Lower lobe of right lung (tissue), 2 donors: ENCODE measurements at regions not wholly inside any gene's neighbourhood (a gene's known extent, or its start where the extent isn't known, plus 50 kb on each side); places are given as distances from the start of the nearest gene placed in this dataset.
"Not testable (repeated sequence)": the region's sequence is repeated elsewhere in the genome, so short reads cannot be mapped to it uniquely, and the experiment has no call there.

Experiments used
- ATAC-seq, 2 donors: fragments of 200-7000 bp; cut with Tn5 transposase; one replicate each; pipeline ENCODE4 v1.9.1; 2020 to 2022; ENCODE audit warnings: mild to moderate bottlenecking in 2 of 2, moderate library complexity in 2 of 2
- DNase-seq: peaks from one replicate; pipeline ENCODE4 v3.0.0-alpha.2; 2020
- H3K27ac ChIP-seq: fragments of 200-600 bp; one replicate; pipeline ENCODE4 v1.8.0; 2022
- H3K27me3 ChIP-seq: fragments of 200-600 bp; one replicate; pipeline ENCODE4 v1.8.0; 2022; ENCODE audit warnings: low read depth
- H3K36me3 ChIP-seq: fragments of 200-600 bp; one replicate; pipeline ENCODE4 v1.8.0; 2022; ENCODE audit warnings: mild to moderate bottlenecking
- H3K4me1 ChIP-seq: fragments of 200-600 bp; one replicate; pipeline ENCODE4 v1.8.0; 2022
- H3K4me3 ChIP-seq: fragments of 200-600 bp; one replicate; pipeline ENCODE4 v1.8.0; 2022; ENCODE audit warnings: mild to moderate bottlenecking
- H3K9me3 ChIP-seq: fragments of 200-600 bp; one replicate; pipeline ENCODE4 v1.8.0; 2022
- CTCF ChIP-seq: fragments of 200-600 bp; IDR thresholded peaks from one replicate; pipeline ENCODE4 v1.8.0; 2022; ENCODE audit warnings: antibody characterized with exemption, mild to moderate bottlenecking
- intact Hi-C: fragments of 100-400 bp; cut with DNase I; formaldehyde crosslinking; loops from one replicate; pipeline ENCODE4 v1.11.0; 2022
- donor health status: DM: no; HTN: yes; CAD: no; lungs with severe emphysema.

DNA sequence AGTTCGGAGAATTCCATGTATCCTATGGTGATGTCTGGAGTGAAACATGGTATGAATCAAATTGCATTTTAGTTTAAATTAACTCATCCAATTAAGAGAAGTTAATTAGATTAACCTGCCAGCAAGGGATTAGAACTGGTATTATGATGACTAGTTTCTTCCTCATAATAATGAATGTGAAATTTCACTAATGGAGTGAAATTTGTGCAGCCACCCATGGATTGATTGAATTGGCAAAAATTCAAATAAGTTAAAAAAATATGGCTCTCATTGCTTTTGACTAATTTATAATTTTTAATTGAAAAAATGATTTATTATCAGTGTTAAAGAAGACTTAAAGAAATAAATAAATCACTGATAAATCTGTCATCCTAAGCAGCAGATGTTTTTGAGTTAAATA is 232.0 kb downstream of the KCNRG start:
- Histone ChIP-seq H3K36me3 (no peaks in the 10 kb centered on the region), H3K27me3 (no peaks in the 10 kb centered on the region), H3K9me3 (no peaks in the 10 kb centered on the region), H3K4me3 (no peak overlapping the region), H3K4me1 (no peaks in the 10 kb centered on the region), H3K27ac (no peak overlapping the region)
- TF ChIP-seq CTCF: no peak
- ATAC-seq (no peak), DNase-seq (no peak)
- intact Hi-C loops: no loop called here

DNA sequence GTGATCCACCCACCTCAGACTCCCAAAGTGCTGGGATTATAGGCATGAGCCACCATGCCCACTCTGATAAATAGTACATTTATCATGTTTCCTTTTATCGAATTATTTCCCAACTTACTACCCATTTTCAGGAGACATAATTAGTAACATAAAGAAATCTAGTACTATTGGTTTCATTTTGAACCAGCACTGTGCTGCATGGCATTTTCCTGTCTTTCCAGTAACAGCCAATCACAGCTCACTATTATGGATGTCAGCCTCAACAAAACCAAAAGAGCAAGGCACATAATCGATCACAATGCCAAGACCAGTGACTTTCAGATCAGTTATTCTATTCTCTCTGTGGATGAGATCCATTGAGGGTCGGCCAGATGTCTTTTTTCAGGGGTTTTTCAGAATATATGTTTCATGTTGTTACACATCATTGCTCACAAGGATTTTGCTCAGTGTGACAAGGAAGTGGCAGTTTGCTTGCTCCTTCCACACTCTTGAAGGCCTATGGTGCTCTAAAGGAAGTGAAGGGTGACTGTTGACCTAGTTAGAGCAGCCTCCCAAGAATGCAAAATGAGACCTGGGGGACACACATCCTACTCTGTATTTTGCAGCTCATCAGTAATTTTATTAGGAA is 233.4 kb downstream of the KCNRG start:
- intact Hi-C loops: no loop called here
- no peaks in the 10 kb centered on the region for H3K9me3 ChIP-seq
- TF ChIP-seq CTCF: no peak
- H3K4me3 ChIP-seq: no peak overlapping the region
- H3K4me1 ChIP-seq: no peaks in the 10 kb centered on the region
- DNase-seq (no peak), ATAC-seq (peak in 1 of 2 donors; percentile 29)
- H3K27ac ChIP-seq: no peak overlapping the region
- no peaks in the 10 kb centered on the region for H3K36me3 ChIP-seq
- no peaks in the 10 kb centered on the region for H3K27me3 ChIP-seq

DNA sequence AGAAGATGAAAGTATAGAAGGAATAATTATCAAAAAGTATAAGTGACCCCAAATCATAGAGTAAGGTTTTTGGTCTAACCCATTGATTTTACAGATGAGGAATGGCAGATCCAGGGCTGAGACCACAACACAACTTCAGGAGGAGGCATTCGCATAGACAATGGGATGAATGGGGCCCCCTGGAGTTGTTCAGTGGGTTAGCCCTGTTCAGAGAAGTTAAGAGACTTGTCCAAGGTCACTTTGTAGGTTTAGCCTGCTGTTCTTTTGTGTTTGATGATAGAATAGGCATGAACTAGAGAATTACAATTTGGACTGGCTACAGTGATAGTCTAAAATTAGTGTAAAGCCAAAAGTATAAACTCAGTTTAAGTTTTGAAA is 233.9 kb downstream of the KCNRG start:
- H3K36me3 ChIP-seq: no peaks in the 10 kb centered on the region
- H3K27me3 ChIP-seq: no peaks in the 10 kb centered on the region
- H3K4me1 ChIP-seq: no peaks in the 10 kb centered on the region
- no peak overlapping the region for H3K27ac ChIP-seq
- H3K4me3 ChIP-seq: no peak overlapping the region
- no peak for DNase-seq
- intact Hi-C loops: no loop called here
- H3K9me3 ChIP-seq: no peaks in the 10 kb centered on the region
- no peak for TF ChIP-seq CTCF
- ATAC-seq: no peak

DNA sequence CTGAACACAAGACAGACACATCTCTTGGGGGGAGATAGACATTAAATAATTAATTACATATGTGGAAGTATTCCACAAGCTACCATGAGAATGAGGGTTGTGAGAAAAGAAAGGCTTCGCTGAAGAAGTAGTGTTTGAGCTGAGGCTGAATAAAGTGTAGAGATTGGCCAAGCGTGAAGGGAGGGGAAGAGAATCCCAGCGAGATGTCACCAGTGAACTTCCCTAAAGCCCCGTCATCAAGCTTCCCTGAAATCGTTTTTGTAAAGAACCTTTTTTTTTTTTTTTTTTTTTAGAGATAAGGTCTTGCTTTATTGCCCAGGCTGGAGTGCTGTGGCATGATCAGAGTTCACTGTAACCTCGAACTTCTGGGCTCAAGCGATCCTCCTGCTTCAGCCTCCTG is 235.2 kb downstream of the KCNRG start:
- intact Hi-C loops: no loop called here
- ATAC-seq (no peak), DNase-seq (no peak)

GRCh38 chr13:50255639-50256038 is 240.4 kb downstream of the KCNRG start:
- intact Hi-C loops: no loop called here
- H3K4me1 ChIP-seq: no peaks in the 10 kb centered on the region
- no peaks in the 10 kb centered on the region for H3K9me3 ChIP-seq
- DNase-seq (no peak), ATAC-seq (peak in 1 of 2 donors; percentile 37)
- no peaks in the 10 kb centered on the region for H3K36me3 ChIP-seq
- H3K27ac ChIP-seq: no peak overlapping the region
- no peak for TF ChIP-seq CTCF
- H3K27me3 ChIP-seq: no peaks in the 10 kb centered on the region
- H3K4me3 ChIP-seq: no peak overlapping the region

More for the DNA sequence above, 235.2 kb downstream of the KCNRG start:
- Histone ChIP-seq H3K4me1 (no peaks in the 10 kb centered on the region), H3K36me3 (no peaks in the 10 kb centered on the region), H3K27ac (no peak overlapping the region), H3K4me3 (no peak overlapping the region), H3K9me3 (no peaks in the 10 kb centered on the region), H3K27me3 (no peaks in the 10 kb centered on the region)
- no peak for TF ChIP-seq CTCF

DNA sequence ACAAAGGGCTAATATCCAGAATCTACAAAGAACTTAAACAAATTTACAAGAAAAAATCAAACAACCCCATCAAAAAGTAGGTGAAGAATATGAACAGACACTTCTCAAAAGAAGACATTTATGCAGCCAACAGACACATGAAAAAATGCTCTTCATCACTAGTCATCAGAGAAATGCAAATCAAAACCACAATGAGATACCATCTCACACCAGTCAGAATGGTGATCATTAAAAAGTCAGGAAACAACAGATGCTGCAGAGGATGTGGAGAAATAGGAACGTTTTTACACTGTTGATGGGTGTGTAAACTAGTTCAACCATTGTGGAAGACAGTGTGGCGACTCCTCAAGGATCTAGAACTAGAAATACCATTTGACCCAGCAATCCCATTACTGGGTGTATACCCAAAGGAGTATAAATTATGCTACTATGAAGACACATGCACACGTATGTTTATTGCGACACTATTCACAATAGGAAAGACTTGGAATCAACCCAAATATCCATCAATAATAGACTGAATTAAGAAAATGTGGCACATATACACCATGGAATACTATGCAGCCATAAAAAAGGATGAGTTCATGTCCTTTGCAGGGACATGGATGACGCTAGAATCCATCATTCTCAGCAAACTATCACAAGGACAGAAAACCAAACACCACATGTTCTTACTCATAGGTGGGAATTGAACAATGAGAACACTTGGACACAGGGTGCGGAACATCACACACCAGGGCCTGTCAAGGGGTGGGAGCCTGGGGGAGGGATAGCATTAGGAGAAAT is 241.5 kb downstream of the KCNRG start:
- intact Hi-C loops, H3K27ac ChIP-seq, DNase-seq, H3K4me1 ChIP-seq, H3K4me3 ChIP-seq, H3K27me3 ChIP-seq, H3K36me3 ChIP-seq, ATAC-seq, H3K9me3 ChIP-seq: not testable (repeated sequence)
